H1 (cell line): ENCODE measurements at regions not wholly inside any gene's neighbourhood (a gene's known extent, or its start where the extent isn't known, plus 50 kb on each side); places are given as distances from the start of the nearest gene placed in this dataset.

Source experiments
- CTCF ChIA-PET: fragments of 300-600 bp; sonication (Branson Sonifier 250); formaldehyde crosslinking; loops from one replicate; lab custom pipeline; 2021; ENCODE audit not compliant: partially characterized antibody; lab: Charles Lee
- POLR2A ChIA-PET: fragments of 300-600 bp; sonication (Branson Sonifier 250); formaldehyde crosslinking; loops from one replicate; lab custom pipeline; 2021; ENCODE audit warnings: inconsistent platforms; ENCODE audit not compliant: partially characterized antibody; lab: Charles Lee
- DNase-seq, 2 experiments: peaks; one replicate each; pipeline versions ENCODE4 v3.0.0 to v3.0.0-alpha.2; 2010 to 2022; ENCODE audit warnings: low spot score in 2 of 2, low read depth in 1 of 2, mixed read lengths in 1 of 2
- FAIRE-seq: peaks from 2 replicates; lab custom pipeline; 2011; peaks lifted over from hg19 to GRCh38; lab: Jason Lieb, UNC
- H2AFZ ChIP-seq: 2 replicates; pipeline ENCODE4 v1.8.1; 2012; ENCODE audit warnings: low read length, inconsistent platforms
- H2AK5ac ChIP-seq: 2 replicates; pipeline ENCODE4 v1.6.1; 2013; ENCODE audit warnings: low read depth, low read length
- H2BK120ac ChIP-seq: replicated peaks from 2 replicates; pipeline ENCODE3; 2013; ENCODE audit warnings: low read depth, low read length, inconsistent platforms
- H2BK12ac ChIP-seq: 2 replicates; pipeline ENCODE4 v1.6.1; 2013; ENCODE audit warnings: low read depth, low read length
- H2BK15ac ChIP-seq: 2 replicates; pipeline ENCODE4 v1.6.1; 2013; ENCODE audit warnings: low read length
- H2BK20ac ChIP-seq: 2 replicates; pipeline ENCODE4 v1.6.1; 2013; ENCODE audit warnings: low read length
- H2BK5ac ChIP-seq: 2 replicates; pipeline ENCODE4 v1.6.1; 2013; ENCODE audit warnings: low read depth, low read length
- H3K14ac ChIP-seq: 2 replicates; pipeline ENCODE4 v1.6.1; 2013; ENCODE audit warnings: inconsistent platforms; ENCODE audit not compliant: insufficient read length
- H3K18ac ChIP-seq: 2 replicates; pipeline ENCODE4 v1.6.1; 2013; ENCODE audit warnings: low read length; ENCODE audit errors: extremely low read depth
- H3K23ac ChIP-seq: 2 replicates; pipeline ENCODE4 v1.6.1; 2013; ENCODE audit warnings: inconsistent platforms; ENCODE audit not compliant: insufficient read length
- H3K23me2 ChIP-seq: 2 replicates; pipeline ENCODE4 v1.6.1; 2013; ENCODE audit warnings: low read depth, low read length
- H3K27ac ChIP-seq: 2 replicates; pipeline ENCODE4 v1.6.1; 2011; ENCODE audit warnings: low read depth, low read length, inconsistent platforms
- H3K27me3 ChIP-seq, 4 experiments: replicated peaks in 1 of 4; 1 replicate in 1 of 4; 2 replicates in 3 of 4; pipeline versions ENCODE4 v1.6.1 to v1.8.1; 2011 to 2013; ENCODE audit warnings: low read length in 3 of 4, mild to moderate bottlenecking in 3 of 4, inconsistent platforms in 2 of 4, mixed read lengths in 2 of 4, moderate library complexity in 1 of 4; ENCODE audit not compliant: control insufficient read depth in 3 of 4, insufficient read depth in 3 of 4; ENCODE audit errors: extremely low read depth in 1 of 4
- H3K36me3 ChIP-seq, 4 experiments: 2 replicates each; pipeline versions ENCODE4 v1.6.1 to v1.8.1; 2011 to 2013; ENCODE audit warnings: mild to moderate bottlenecking in 4 of 4, low read length in 3 of 4, moderate library complexity in 2 of 4, control low read depth in 1 of 4, inconsistent platforms in 1 of 4; ENCODE audit not compliant: insufficient read depth in 4 of 4, control insufficient read depth in 2 of 4
- H3K4ac ChIP-seq: replicated peaks from 2 replicates; pipeline ENCODE3; 2013; ENCODE audit warnings: low read length, low read depth, mixed read lengths, inconsistent platforms; ENCODE audit not compliant: insufficient read length
- H3K4me1 ChIP-seq, 4 experiments: replicated peaks in 1 of 4; 1 replicate in 1 of 4; 2 replicates in 3 of 4; pipeline versions ENCODE4 v1.6.1 to v1.8.1; 2011 to 2013; ENCODE audit warnings: low read length in 3 of 4, inconsistent platforms in 2 of 4, mixed read lengths in 1 of 4; ENCODE audit not compliant: insufficient read depth in 4 of 4, control insufficient read depth in 3 of 4
- H3K4me2 ChIP-seq, 2 experiments: 2 replicates each; pipeline versions ENCODE4 v1.6.1 to v1.8.1; 2011 to 2013; ENCODE audit warnings: low read depth in 2 of 2, low read length in 2 of 2, control low read depth in 1 of 2, inconsistent platforms in 1 of 2, mild to moderate bottlenecking in 1 of 2; ENCODE audit not compliant: insufficient read depth in 1 of 2
- H3K4me3 ChIP-seq, 4 experiments: fragments of 200-600, 300-600 bp in 1 of 4; sonication (generic), shearing (Covaris generic), sonication (Bioruptor Twin) in 1 of 4; 2 replicates each; pipeline versions ENCODE4 v1.5.1 to v1.8.1; 2011 to 2016; ENCODE audit warnings: low read length in 4 of 4, low read depth in 3 of 4, control low read depth in 2 of 4, inconsistent platforms in 2 of 4, mild to moderate bottlenecking in 2 of 4, mixed read lengths in 1 of 4, moderate library complexity in 1 of 4; ENCODE audit not compliant: insufficient read depth in 2 of 4; ENCODE audit errors: extremely low read depth in 1 of 4
- H3K56ac ChIP-seq: replicated peaks from 2 replicates; pipeline ENCODE3; 2013; ENCODE audit warnings: low read depth, mild to moderate bottlenecking, mixed read lengths, low read length, inconsistent platforms; ENCODE audit not compliant: insufficient read length
- H3K79me1 ChIP-seq: 2 replicates; pipeline ENCODE4 v1.6.1; 2013; ENCODE audit warnings: low read depth, low read length, control low read depth
- H3K79me2 ChIP-seq, 2 experiments: 2 replicates each; pipeline versions ENCODE4 v1.6.1 to v1.8.1; 2012 to 2013; ENCODE audit warnings: low read length in 2 of 2, mild to moderate bottlenecking in 2 of 2, inconsistent platforms in 1 of 2; ENCODE audit not compliant: insufficient read depth in 2 of 2, control insufficient read depth in 1 of 2
- H3K9ac ChIP-seq, 4 experiments: replicated peaks in 1 of 4; 1 replicate in 1 of 4; 2 replicates in 3 of 4; pipeline versions ENCODE4 v1.6.1 to v1.8.1; 2011 to 2013; ENCODE audit warnings: low read depth in 3 of 4, low read length in 3 of 4, control low read depth in 2 of 4, mild to moderate bottlenecking in 2 of 4, moderate library complexity in 2 of 4, inconsistent platforms in 1 of 4; ENCODE audit errors: extremely low read depth in 1 of 4
- H3K9me3 ChIP-seq, 2 experiments: 2 replicates each; pipeline versions ENCODE4 v1.6.1 to v1.8.1; 2012 to 2013; ENCODE audit warnings: mild to moderate bottlenecking in 2 of 2, moderate library complexity in 2 of 2, control low read depth in 1 of 2, inconsistent platforms in 1 of 2, low read depth in 1 of 2, low read length in 1 of 2, mixed read lengths in 1 of 2; ENCODE audit not compliant: insufficient read depth in 2 of 2
- H4K20me1 ChIP-seq, 2 experiments: replicated peaks in 1 of 2; 2 replicates each; pipeline versions ENCODE3 to v1.8.1; 2011 to 2013; ENCODE audit warnings: inconsistent platforms in 2 of 2, low read length in 2 of 2, mild to moderate bottlenecking in 1 of 2; ENCODE audit not compliant: insufficient read depth in 2 of 2, control insufficient read depth in 1 of 2
- H4K5ac ChIP-seq: 2 replicates; pipeline ENCODE4 v1.6.1; 2013; ENCODE audit warnings: low read length, low read depth, mixed read lengths, inconsistent platforms; ENCODE audit not compliant: insufficient read length
- H4K8ac ChIP-seq: 2 replicates; pipeline ENCODE4 v1.8.0; 2013; ENCODE audit warnings: mild to moderate bottlenecking, moderate library complexity, low read length, inconsistent platforms; ENCODE audit not compliant: insufficient read depth; ENCODE audit errors: extremely low read depth
- H4K91ac ChIP-seq: replicated peaks from 2 replicates; pipeline ENCODE3; 2013; ENCODE audit warnings: low read length, mixed read lengths, inconsistent platforms; ENCODE audit not compliant: insufficient read length
- ASH2L ChIP-seq: fragments of 200-600, 300-600 bp; sonication (generic); IDR thresholded peaks from one replicate; pipeline ENCODE4 v1.7.1; 2017; ENCODE audit warnings: low read length
- BRCA1 ChIP-seq: IDR thresholded peaks from 2 replicates; pipeline ENCODE4 v1.6.1; 2012; ENCODE audit warnings: low read depth, low read length, improper control_type of control experiment
- CBX5 ChIP-seq: fragments of 300-800, 300-1000 bp; sonication (generic); IDR thresholded peaks from 2 replicates; pipeline ENCODE4 v1.7.1; 2016; ENCODE audit warnings: antibody characterized with exemption, low read length, low read depth
- EP300 ChIP-seq, 2 experiments: IDR thresholded peaks; 1 replicate in 1 of 2; 2 replicates in 1 of 2; pipeline ENCODE4 v1.6.1; 2011 to 2012; ENCODE audit warnings: low read depth in 2 of 2, low read length in 2 of 2, mild to moderate bottlenecking in 2 of 2, borderline replicate concordance in 1 of 2, inconsistent platforms in 1 of 2, moderate library complexity in 1 of 2
- FOSL1 ChIP-seq: IDR thresholded peaks from 2 replicates; pipeline ENCODE4 v1.6.1; 2011; ENCODE audit warnings: mild to moderate bottlenecking, low read depth, low read length, moderate library complexity; ENCODE audit not compliant: insufficient read depth
- JUN ChIP-seq: IDR thresholded peaks from 2 replicates; pipeline ENCODE4 v1.6.1; 2011; ENCODE audit warnings: low read depth, mild to moderate bottlenecking, improper control_type of control experiment, low read length
- POLR2A ChIP-seq, 2 experiments: IDR thresholded peaks; 1 replicate in 1 of 2; 2 replicates in 1 of 2; pipeline ENCODE4 v1.6.1; 2011; ENCODE audit warnings: low read depth in 2 of 2, low read length in 2 of 2, mild to moderate bottlenecking in 2 of 2; ENCODE audit errors: control extremely low read depth in 1 of 2
- SIN3A ChIP-seq, 2 experiments: IDR thresholded peaks in 1 of 2; conservative IDR thresholded peaks in 1 of 2; 2 replicates each; pipeline ENCODE4 v1.6.1; 2011 to 2012; ENCODE audit warnings: low read length in 2 of 2, improper control_type of control experiment in 1 of 2, low read depth in 1 of 2, mild to moderate bottlenecking in 1 of 2
- SIRT6 ChIP-seq: IDR thresholded peaks from one replicate; pipeline ENCODE4 v1.7.1; 2012; ENCODE audit warnings: low read length, inconsistent platforms
- SP2 ChIP-seq: IDR thresholded peaks from 2 replicates; pipeline ENCODE4 v1.6.1; 2012; ENCODE audit warnings: mild to moderate bottlenecking, low read length, inconsistent platforms
- TCF12 ChIP-seq: IDR thresholded peaks from 2 replicates; pipeline ENCODE4 v1.6.1; 2011; ENCODE audit warnings: low read depth, mild to moderate bottlenecking, low read length
- TEAD4 ChIP-seq: IDR thresholded peaks from 2 replicates; pipeline ENCODE4 v1.6.1; 2012; ENCODE audit warnings: low read depth, low read length, inconsistent platforms, mixed read lengths
- YY1 ChIP-seq: IDR thresholded peaks from 2 replicates; pipeline ENCODE4 v1.6.1; 2011; ENCODE audit warnings: low read depth, mild to moderate bottlenecking, low read length
- WGBS, 2 experiments: shearing (Covaris generic) in 1 of 2; methylation state at CpG; one replicate each; pipeline versions ENCODE4 v1.1.6 to v1.1.7; 2013 to 2015; ENCODE audit warnings: low lambda C conversion rate in 2 of 2, mixed read lengths in 2 of 2, inconsistent platforms in 1 of 2, low coverage in 1 of 2, missing lambda C conversion rate in 1 of 2; ENCODE audit not compliant: insufficient replicate concordance in 2 of 2, insufficient coverage in 1 of 2, insufficient read length in 1 of 2; ENCODE audit errors: extremely low coverage in 1 of 2, missing lambda C conversion rate in 1 of 2; 5-methylcytosine and 5-hydroxymethylcytosine counted together

DNA sequence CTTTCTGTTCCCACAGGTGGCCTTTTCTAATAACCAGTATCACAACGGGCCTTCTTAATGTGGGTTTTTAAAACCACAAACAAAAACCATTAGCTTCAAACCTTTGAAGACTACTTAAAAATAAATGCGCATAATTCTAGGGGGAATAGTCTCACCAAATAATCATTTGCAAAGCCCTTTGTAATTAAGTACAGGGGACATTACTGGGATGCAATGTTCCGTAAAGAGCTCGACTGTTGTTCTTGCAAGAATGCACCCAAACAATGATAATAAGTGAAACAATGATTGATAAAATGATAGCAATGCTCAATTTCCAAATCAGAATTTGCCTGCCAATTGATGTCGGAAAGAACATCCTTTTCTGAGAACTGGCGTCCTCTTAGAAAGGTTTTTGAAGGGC is 589.1 kb upstream of the ADARB2 start:
- Histone ChIP-seq H4K5ac (no peak overlapping the region), H2BK5ac (no peak overlapping the region), H3K4ac (no peak overlapping the region), H3K27me3 (no peaks in the 10 kb centered on the region), H4K91ac (no peak overlapping the region), H3K27ac (no peak overlapping the region), H2BK120ac (no peak overlapping the region), H2AFZ (no peak overlapping the region), H2BK20ac (no peak overlapping the region), H4K8ac (no peak overlapping the region), H3K9me3 (no peaks in the 10 kb centered on the region), H3K18ac (no peak overlapping the region), H2AK5ac (no peak overlapping the region), H2BK15ac (no peak overlapping the region), H3K9ac (no peak overlapping the region), H4K20me1 (no peaks in the 10 kb centered on the region), H3K79me1 (no peaks in the 10 kb centered on the region), H3K14ac (no peak overlapping the region), H3K23ac (no peak overlapping the region), H3K4me3 (no peak overlapping the region), H3K56ac (no peak overlapping the region), H3K4me1 (peaks cover 0 to 2% (median 0%) of the 10 kb centered on the region in 4 experiments; a peak in 2 of 7 replicates), H3K4me2 (no peak overlapping the region), H2BK12ac (no peak overlapping the region), H3K79me2 (no peaks in the 10 kb centered on the region), H3K36me3 (no peaks in the 10 kb centered on the region), H3K23me2 (no peaks in the 10 kb centered on the region)
- WGBS, 2 experiments, result 95% methylated on average over 6 of the region's 6 CpGs; no CpG with 5 or more reads in 1 of the 2 experiments
- no peak for TF ChIP-seq CBX5
- no peak for TF ChIP-seq YY1
- TF ChIP-seq SP2, result no peak
- no peak for TF ChIP-seq TEAD4
- TF ChIP-seq POLR2A (IDR thresholded peaks at IDR 0.05; ENCODE audit: control extremely low read depth in 1 of 2, low read depth in 2 of 2, low read length in 2 of 2), result no peak
- no peak for TF ChIP-seq SIN3A (conservative IDR thresholded peaks at IDR 0.05 in 1 of 2, IDR thresholded peaks at IDR 0.05 in 1 of 2; ENCODE audit: low read depth in 1 of 2, low read length in 2 of 2)
- TF ChIP-seq EP300 (IDR thresholded peaks at IDR 0.05; ENCODE audit: borderline replicate concordance in 1 of 2, low read depth in 2 of 2, low read length in 2 of 2), result no peak
- TF ChIP-seq JUN, result no peak
- TF ChIP-seq FOSL1, result no peak
- TF ChIP-seq BRCA1, result no peak
- TF ChIP-seq ASH2L, result no peak
- no peak for TF ChIP-seq SIRT6
- no peak for TF ChIP-seq TCF12
- CTCF ChIA-PET, result interaction anchor here (0.8 kb wide), 1 partner anchor 12 kb away, joined by 3 read pairs; no protein-coding TSS in a partner anchor
- no peak for FAIRE-seq
- DNase-seq, result no peak
- POLR2A ChIA-PET, result no interaction called here
